Occipital lobe (tissue), 1 donor: ENCODE measurements at regions not wholly inside any gene's neighbourhood (a gene's known extent, or its start where the extent isn't known, plus 50 kb on each side); places are given as distances from the start of the nearest gene placed in this dataset.
"Not testable (repeated sequence)": the region's sequence is repeated elsewhere in the genome, so short reads cannot be mapped to it uniquely, and the experiment has no call there.

ENCODE experiments used
- DNase-seq: peaks from one replicate; lab custom pipeline; 2025; lab: John Stamatoyannopoulos, UW

- DNase-seq, result no peak
Measured at GRCh38 chr3:127070776-127071175, 87.9 kb downstream of the PLXNA1 start.

GRCh38 chr3:127071597-127072001 lies 88.7 kb downstream of the PLXNA1 start:
- DNase-seq, result no peak

- DNase-seq, result no peak
Measured at GRCh38 chr3:127072221-127072771, 89.4 kb downstream of the PLXNA1 start.

- no peak for DNase-seq
Measured at GRCh38 chr3:127072971-127073783, 90.3 kb downstream of the PLXNA1 start.

- no peak for DNase-seq
Measured at GRCh38 chr3:127073941-127074820, 91.3 kb downstream of the PLXNA1 start.

GRCh38 chr3:127074900-127075360 lies 92.0 kb downstream of the PLXNA1 start:
- no peak for DNase-seq

- not testable (repeated sequence) for DNase-seq
Measured at GRCh38 chr3:127076166-127076992, 93.5 kb downstream of the PLXNA1 start.

GRCh38 chr3:127077068-127077467 lies 94.2 kb downstream of the PLXNA1 start:
- DNase-seq, result no peak

- DNase-seq, result no peak
Measured at GRCh38 chr3:127077505-127078064, 94.7 kb downstream of the PLXNA1 start.

GRCh38 chr3:127078626-127079025 lies 95.7 kb downstream of the PLXNA1 start:
- no peak for DNase-seq

GRCh38 chr3:127079211-127079610 lies 96.3 kb downstream of the PLXNA1 start:
- no peak for DNase-seq

- DNase-seq, result no peak
Measured at GRCh38 chr3:127081001-127081720, 98.2 kb downstream of the PLXNA1 start.

GRCh38 chr3:127082066-127082465 lies 99.2 kb downstream of the PLXNA1 start:
- no peak for DNase-seq

- DNase-seq, result no peak
Measured at GRCh38 chr3:127083778-127084397, 101.0 kb downstream of the PLXNA1 start.

GRCh38 chr3:127084401-127084990 lies 101.6 kb downstream of the PLXNA1 start:
- DNase-seq, result no peak

- no peak for DNase-seq
Measured at GRCh38 chr3:127085576-127085975, 102.7 kb downstream of the PLXNA1 start.

- not testable (repeated sequence) for DNase-seq
Measured at GRCh38 chr3:127086591-127086990, 103.7 kb downstream of the PLXNA1 start.

GRCh38 chr3:127087441-127087840 lies 104.5 kb downstream of the PLXNA1 start:
- DNase-seq, result no peak
